ENCODE measurements at regions not wholly inside any gene's neighbourhood (a gene's known extent, or its start where the extent isn't known, plus 50 kb on each side); places are given as distances from the start of the nearest gene placed in this dataset.

- H3K4me1 ChIP-seq (ENCODE audit: insufficient read depth, low read length): peaks cover 4% of the 10 kb centered on the region
- no peaks in the 10 kb centered on the region for H4K20me1 ChIP-seq (ENCODE audit: insufficient read depth, low read length)
- H3K9me3 ChIP-seq (ENCODE audit: low read depth, low read length): no peaks in the 10 kb centered on the region
- H3K79me2 ChIP-seq (ENCODE audit: insufficient read depth, low read length): no peaks in the 10 kb centered on the region
- DNase-seq (ENCODE audit: insufficient read length, low spot score, missing footprints): peak; percentile 8
- H3K4me2 ChIP-seq (ENCODE audit: insufficient read depth, low read length): no peak overlapping the region
- no peak overlapping the region for H3K27ac ChIP-seq (ENCODE audit: low read depth, low read length)
- H3K36me3 ChIP-seq (ENCODE audit: insufficient read depth, low read length): no peaks in the 10 kb centered on the region
- no peak overlapping the region for H2AFZ ChIP-seq (ENCODE audit: low read length)
- no peaks in the 10 kb centered on the region for H3K27me3 ChIP-seq (ENCODE audit: insufficient read depth, low read length)
- no peak for TF ChIP-seq CTCF (IDR thresholded peaks at IDR 0.05; ENCODE audit: extremely low read depth, low read depth, low read length)
- H3K4me3 ChIP-seq (ENCODE audit: insufficient read depth, low read length): no peak overlapping the region
These were observed 775.2 kb upstream of the GOLIM4 start for GRCh38 chr3:168870892-168871291.

GRCh38 chr3:168865022-168865551 lies 769.4 kb upstream of the GOLIM4 start:
- Histone ChIP-seq H3K36me3 (ENCODE audit: insufficient read depth, low read length) (no peaks in the 10 kb centered on the region), H3K9me3 (ENCODE audit: low read depth, low read length) (no peaks in the 10 kb centered on the region), H3K27ac (ENCODE audit: low read depth, low read length) (no peak overlapping the region), H3K4me1 (ENCODE audit: insufficient read depth, low read length) (no peaks in the 10 kb centered on the region), H4K20me1 (ENCODE audit: insufficient read depth, low read length) (no peaks in the 10 kb centered on the region), H2AFZ (ENCODE audit: low read length) (no peak overlapping the region), H3K4me2 (ENCODE audit: insufficient read depth, low read length) (no peak overlapping the region), H3K79me2 (ENCODE audit: insufficient read depth, low read length) (no peaks in the 10 kb centered on the region), H3K27me3 (ENCODE audit: insufficient read depth, low read length) (peaks cover 14% of the 10 kb centered on the region), H3K4me3 (ENCODE audit: insufficient read depth, low read length) (no peak overlapping the region)
- TF ChIP-seq CTCF (IDR thresholded peaks at IDR 0.05; ENCODE audit: extremely low read depth, low read depth, low read length): peak; percentile 78
- DNase-seq (ENCODE audit: insufficient read length, low spot score, missing footprints): no peak

GRCh38 chr3:168864107-168865021 lies 768.6 kb upstream of the GOLIM4 start:
- TF ChIP-seq CTCF (IDR thresholded peaks at IDR 0.05; ENCODE audit: extremely low read depth, low read depth, low read length): no peak
- no peak overlapping the region for H3K4me2 ChIP-seq (ENCODE audit: insufficient read depth, low read length)
- no peaks in the 10 kb centered on the region for H3K36me3 ChIP-seq (ENCODE audit: insufficient read depth, low read length)
- peak overlapping the region; percentile 2 for H2AFZ ChIP-seq (ENCODE audit: low read length)
- no peak for DNase-seq (ENCODE audit: insufficient read length, low spot score, missing footprints)
- H3K27me3 ChIP-seq (ENCODE audit: insufficient read depth, low read length): peaks cover 17% of the 10 kb centered on the region
- H4K20me1 ChIP-seq (ENCODE audit: insufficient read depth, low read length): no peaks in the 10 kb centered on the region
- H3K79me2 ChIP-seq (ENCODE audit: insufficient read depth, low read length): no peaks in the 10 kb centered on the region
- no peaks in the 10 kb centered on the region for H3K4me1 ChIP-seq (ENCODE audit: insufficient read depth, low read length)
- H3K9me3 ChIP-seq (ENCODE audit: low read depth, low read length): no peaks in the 10 kb centered on the region
- no peak overlapping the region for H3K27ac ChIP-seq (ENCODE audit: low read depth, low read length)
- H3K4me3 ChIP-seq (ENCODE audit: insufficient read depth, low read length): no peak overlapping the region

- Histone ChIP-seq H3K27ac (ENCODE audit: low read depth, low read length) (no peak overlapping the region), H2AFZ (ENCODE audit: low read length) (no peak overlapping the region), H3K79me2 (ENCODE audit: insufficient read depth, low read length) (no peaks in the 10 kb centered on the region), H3K9me3 (ENCODE audit: low read depth, low read length) (no peaks in the 10 kb centered on the region), H3K4me3 (ENCODE audit: insufficient read depth, low read length) (no peak overlapping the region), H3K4me2 (ENCODE audit: insufficient read depth, low read length) (no peak overlapping the region), H3K4me1 (ENCODE audit: insufficient read depth, low read length) (no peaks in the 10 kb centered on the region), H4K20me1 (ENCODE audit: insufficient read depth, low read length) (no peaks in the 10 kb centered on the region), H3K27me3 (ENCODE audit: insufficient read depth, low read length) (peaks cover 17% of the 10 kb centered on the region), H3K36me3 (ENCODE audit: insufficient read depth, low read length) (no peaks in the 10 kb centered on the region)
- TF ChIP-seq CTCF (IDR thresholded peaks at IDR 0.05; ENCODE audit: extremely low read depth, low read depth, low read length): no peak
- DNase-seq (ENCODE audit: insufficient read length, low spot score, missing footprints): no peak
These were observed 767.8 kb upstream of the GOLIM4 start for GRCh38 chr3:168863561-168863960.
